Endothelial cell of umbilical vein (primary cell): ENCODE measurements at regions not wholly inside any gene's neighbourhood (a gene's known extent, or its start where the extent isn't known, plus 50 kb on each side); places are given as distances from the start of the nearest gene placed in this dataset.

Source experiments
- BruUV-seq: library from RNA; stranded (reverse); fragments of 400-500 nt; replicated peaks from 2 replicates; lab custom pipeline; 2021; lab: Mats Ljungman, UMichigan
- CTCF ChIA-PET: fragments of 300-600, 350-600 bp; sonication (Branson Sonifier 250); formaldehyde crosslinking; loops from one replicate; lab custom pipeline; 2021; ENCODE audit warnings: antibody characterized with exemption, inconsistent platforms; lab: Charles Lee
- POLR2A ChIA-PET: fragments of 300-600, 350-600 bp; sonication (Branson Sonifier 250); formaldehyde crosslinking; loops from one replicate; lab custom pipeline; 2021; ENCODE audit warnings: antibody characterized with exemption, inconsistent platforms; lab: Charles Lee
- DNase-seq: peaks from one replicate; pipeline ENCODE4 v3.0.0-alpha.2; 2011; ENCODE audit warnings: low read depth, low spot score
- FAIRE-seq: peaks from 2 replicates; lab custom pipeline; 2011; peaks lifted over from hg19 to GRCh38; lab: Jason Lieb, UNC
- H2AFZ ChIP-seq: 2 replicates; pipeline ENCODE4 v1.6.0; 2012; ENCODE audit warnings: low read depth, low read length, control low read depth, inconsistent platforms
- H3K27ac ChIP-seq: 2 replicates; pipeline ENCODE4 v1.5.1; 2011; ENCODE audit warnings: low read depth, mild to moderate bottlenecking, control low read depth, low read length, moderate library complexity; ENCODE audit not compliant: insufficient read depth
- H3K27me3 ChIP-seq, 2 experiments: 2 replicates each; pipeline versions ENCODE4 v1.6.0 to v1.6.1; 2011; ENCODE audit warnings: low read length in 2 of 2, mixed read lengths in 1 of 2; ENCODE audit not compliant: control insufficient read depth in 2 of 2, insufficient read depth in 2 of 2
- H3K36me3 ChIP-seq, 2 experiments: 2 replicates in 1 of 2; 3 replicates in 1 of 2; pipeline ENCODE4 v1.5.1; 2011; ENCODE audit warnings: low read length in 2 of 2, mild to moderate bottlenecking in 1 of 2, moderate library complexity in 1 of 2; ENCODE audit not compliant: control insufficient read depth in 2 of 2, insufficient read depth in 2 of 2; ENCODE audit errors: extremely low read depth in 1 of 2
- H3K4me1 ChIP-seq: 3 replicates; pipeline ENCODE4 v1.5.1; 2011; ENCODE audit warnings: mild to moderate bottlenecking, low read length; ENCODE audit not compliant: control insufficient read depth, insufficient read depth; ENCODE audit errors: extremely low read depth
- H3K4me2 ChIP-seq: 2 replicates; pipeline ENCODE4 v1.6.1; 2011; ENCODE audit warnings: low read length, control low read depth, mixed read lengths; ENCODE audit not compliant: insufficient read depth
- H3K4me3 ChIP-seq, 3 experiments: fragments of 200-600 bp in 1 of 3; sonication (generic), shearing (Covaris generic) in 1 of 3; replicated peaks in 1 of 3; 2 replicates each; pipeline ENCODE4 v1.5.1; 2011 to 2016; ENCODE audit warnings: control low read depth in 3 of 3, low read length in 3 of 3, mild to moderate bottlenecking in 2 of 3, inconsistent platforms in 1 of 3, low read depth in 1 of 3, moderate library complexity in 1 of 3; ENCODE audit not compliant: insufficient read depth in 1 of 3
- H3K79me2 ChIP-seq: 2 replicates; pipeline ENCODE4 v1.6.0; 2012; ENCODE audit warnings: low read length, inconsistent platforms; ENCODE audit not compliant: control insufficient read depth, insufficient read depth
- H3K9ac ChIP-seq: replicated peaks from 2 replicates; pipeline ENCODE3; 2011; ENCODE audit warnings: low read length, control low read depth; ENCODE audit not compliant: insufficient read depth; ENCODE audit errors: extremely low read depth
- H3K9me1 ChIP-seq: replicated peaks from 3 replicates; pipeline ENCODE4 v1.6.0; 2011; ENCODE audit warnings: mild to moderate bottlenecking, low read length; ENCODE audit not compliant: control insufficient read depth, insufficient read depth; ENCODE audit errors: extremely low read depth
- H3K9me3 ChIP-seq: replicated peaks from 2 replicates; pipeline ENCODE4 v1.5.1; 2012; ENCODE audit warnings: low read length, inconsistent platforms; ENCODE audit not compliant: control insufficient read depth, insufficient read depth
- H4K20me1 ChIP-seq: replicated peaks from 2 replicates; pipeline ENCODE3; 2011; ENCODE audit warnings: mild to moderate bottlenecking, low read length; ENCODE audit not compliant: control insufficient read depth, insufficient read depth; ENCODE audit errors: extremely low read depth
- EZH2 ChIP-seq: IDR thresholded peaks from 2 replicates; pipeline ENCODE4 v1.6.1; 2012; ENCODE audit warnings: borderline replicate concordance, low read depth, mild to moderate bottlenecking, moderate library complexity, low read length, inconsistent platforms; ENCODE audit not compliant: severe bottlenecking
- FOS ChIP-seq: IDR thresholded peaks from 2 replicates; pipeline ENCODE4 v1.6.1; 2011; ENCODE audit warnings: mild to moderate bottlenecking, low read length, moderate library complexity, borderline replicate concordance; ENCODE audit not compliant: insufficient read depth
- GATA2 ChIP-seq: IDR thresholded peaks from 2 replicates; pipeline ENCODE4 v1.7.0; 2011; ENCODE audit warnings: low read depth, mild to moderate bottlenecking, moderate library complexity, mixed read lengths, low read length; ENCODE audit not compliant: insufficient read length, insufficient read depth
- JUN ChIP-seq: IDR thresholded peaks from 2 replicates; pipeline ENCODE4 v1.6.1; 2011; ENCODE audit warnings: borderline replicate concordance, low read depth; ENCODE audit not compliant: insufficient read length, insufficient read depth
- MAX ChIP-seq: IDR thresholded peaks from 2 replicates; pipeline ENCODE4 v1.6.1; 2011; ENCODE audit not compliant: insufficient read depth, insufficient read length
- MYC ChIP-seq: IDR thresholded peaks from one replicate; pipeline ENCODE4 v1.6.1; 2011; ENCODE audit warnings: mild to moderate bottlenecking, low read depth, low read length
- POLR2A ChIP-seq: IDR thresholded peaks from 2 replicates; pipeline ENCODE4 v1.6.1; 2012; ENCODE audit warnings: low read depth, mild to moderate bottlenecking, control low read depth, low read length
- POLR2AphosphoS5 ChIP-seq: IDR thresholded peaks from 2 replicates; pipeline ENCODE4 v1.6.1; 2012; ENCODE audit warnings: low read depth, mild to moderate bottlenecking, control low read depth, low read length, moderate library complexity; ENCODE audit not compliant: insufficient read depth
- dilution Hi-C: fragments of 300-500 bp; cut with MboI; formaldehyde crosslinking; loops from one replicate; pipeline ENCODE4 v1.15.0; 2019; ENCODE audit warnings: low sequenced_read_pairs; ENCODE audit not compliant: extremely low pct_ligation_motif_present
- intact Hi-C: fragments of 100-400 bp; cut with micrococcal nuclease; formaldehyde crosslinking; loops from one replicate; pipeline ENCODE4 v1.10.0; 2022

GRCh38 chr18:78641689-78642231, 337.9 kb upstream of the SALL3 start:
- Histone ChIP-seq H3K4me3 (no peak overlapping the region), H3K27me3 (no peaks in the 10 kb centered on the region), H3K4me1 (no peaks in the 10 kb centered on the region), H3K27ac (no peak overlapping the region), H2AFZ (no peak overlapping the region), H3K9ac (no peak overlapping the region), H4K20me1 (no peaks in the 10 kb centered on the region), H3K9me1 (no peaks in the 10 kb centered on the region), H3K9me3 (peaks cover 6% of the 10 kb centered on the region), H3K4me2 (no peak overlapping the region), H3K36me3 (no peaks in the 10 kb centered on the region), H3K79me2 (no peaks in the 10 kb centered on the region)
- dilution Hi-C loops (no loop called here), intact Hi-C loops (no loop called here)
- BruUV-seq, result no TSS peak
- POLR2A ChIA-PET, result no interaction called here
- no peak for FAIRE-seq
- TF ChIP-seq MYC, result no peak
- TF ChIP-seq MAX, result no peak
- no peak for TF ChIP-seq EZH2
- no peak for TF ChIP-seq FOS
- TF ChIP-seq POLR2A, result no peak
- TF ChIP-seq POLR2AphosphoS5, result no peak
- TF ChIP-seq GATA2, result no peak
- TF ChIP-seq JUN, result no peak
- CTCF ChIA-PET, result no interaction called here
- no peak for DNase-seq
